H1 (cell line): ENCODE measurements at regions not wholly inside any gene's neighbourhood (a gene's known extent, or its start where the extent isn't known, plus 50 kb on each side); places are given as distances from the start of the nearest gene placed in this dataset.

Source experiments
- GABPA ChIP-seq: IDR thresholded peaks from 2 replicates; pipeline ENCODE4 v1.6.1; 2011; ENCODE audit warnings: mild to moderate bottlenecking, low read length, moderate library complexity, borderline replicate concordance; ENCODE audit not compliant: insufficient read depth
- POLR2AphosphoS5 ChIP-seq: IDR thresholded peaks from 2 replicates; pipeline ENCODE4 v1.6.1; 2011; ENCODE audit warnings: low read depth, low read length
- TF ChIP-seq, protein P1 (sequence below), 3 experiments: IDR thresholded peaks; 1 replicate in 2 of 3; 2 replicates in 1 of 3; pipeline versions ENCODE4 v1.5.1 to v1.6.1; 2011; ENCODE audit warnings: low read length in 3 of 3, mild to moderate bottlenecking in 3 of 3, inconsistent platforms in 2 of 3, low read depth in 1 of 3, moderate library complexity in 1 of 3; ENCODE audit not compliant: insufficient read depth in 1 of 3; ENCODE audit errors: control extremely low read depth in 1 of 3

DNA sequence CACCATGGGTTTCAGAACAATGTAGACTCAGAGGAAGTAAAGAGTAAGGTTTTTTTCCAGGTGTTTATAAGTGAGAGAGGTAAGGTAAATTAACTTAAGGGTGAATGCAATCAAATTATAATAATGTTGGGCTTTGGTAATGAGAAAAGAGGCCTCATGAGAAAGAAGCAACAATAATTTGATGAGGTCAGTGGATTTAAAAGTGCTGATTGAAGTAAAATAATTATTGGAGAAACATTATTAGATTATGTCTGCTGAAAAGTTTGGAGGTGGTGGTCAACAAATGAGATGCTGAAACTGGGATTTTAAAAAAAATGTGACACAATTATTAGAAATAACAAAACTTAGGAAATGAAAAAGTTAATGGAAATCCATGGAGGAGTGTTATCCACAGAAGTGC is 187.4 kb upstream of the BRINP3 start:
- TF ChIP-seq POLR2AphosphoS5 (no peak), GABPA (no peak)
- TF ChIP-seq, protein P1, sequence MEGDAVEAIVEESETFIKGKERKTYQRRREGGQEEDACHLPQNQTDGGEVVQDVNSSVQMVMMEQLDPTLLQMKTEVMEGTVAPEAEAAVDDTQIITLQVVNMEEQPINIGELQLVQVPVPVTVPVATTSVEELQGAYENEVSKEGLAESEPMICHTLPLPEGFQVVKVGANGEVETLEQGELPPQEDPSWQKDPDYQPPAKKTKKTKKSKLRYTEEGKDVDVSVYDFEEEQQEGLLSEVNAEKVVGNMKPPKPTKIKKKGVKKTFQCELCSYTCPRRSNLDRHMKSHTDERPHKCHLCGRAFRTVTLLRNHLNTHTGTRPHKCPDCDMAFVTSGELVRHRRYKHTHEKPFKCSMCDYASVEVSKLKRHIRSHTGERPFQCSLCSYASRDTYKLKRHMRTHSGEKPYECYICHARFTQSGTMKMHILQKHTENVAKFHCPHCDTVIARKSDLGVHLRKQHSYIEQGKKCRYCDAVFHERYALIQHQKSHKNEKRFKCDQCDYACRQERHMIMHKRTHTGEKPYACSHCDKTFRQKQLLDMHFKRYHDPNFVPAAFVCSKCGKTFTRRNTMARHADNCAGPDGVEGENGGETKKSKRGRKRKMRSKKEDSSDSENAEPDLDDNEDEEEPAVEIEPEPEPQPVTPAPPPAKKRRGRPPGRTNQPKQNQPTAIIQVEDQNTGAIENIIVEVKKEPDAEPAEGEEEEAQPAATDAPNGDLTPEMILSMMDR (IDR thresholded peaks at IDR 0.05; ENCODE audit: control extremely low read depth in 1 of 3, insufficient read depth in 1 of 3, low read depth in 1 of 3, low read length in 3 of 3), result no peak
